ENCODE measurements at regions not wholly inside any gene's neighbourhood (a gene's known extent, or its start where the extent isn't known, plus 50 kb on each side); places are given as distances from the start of the nearest gene placed in this dataset.

DNA sequence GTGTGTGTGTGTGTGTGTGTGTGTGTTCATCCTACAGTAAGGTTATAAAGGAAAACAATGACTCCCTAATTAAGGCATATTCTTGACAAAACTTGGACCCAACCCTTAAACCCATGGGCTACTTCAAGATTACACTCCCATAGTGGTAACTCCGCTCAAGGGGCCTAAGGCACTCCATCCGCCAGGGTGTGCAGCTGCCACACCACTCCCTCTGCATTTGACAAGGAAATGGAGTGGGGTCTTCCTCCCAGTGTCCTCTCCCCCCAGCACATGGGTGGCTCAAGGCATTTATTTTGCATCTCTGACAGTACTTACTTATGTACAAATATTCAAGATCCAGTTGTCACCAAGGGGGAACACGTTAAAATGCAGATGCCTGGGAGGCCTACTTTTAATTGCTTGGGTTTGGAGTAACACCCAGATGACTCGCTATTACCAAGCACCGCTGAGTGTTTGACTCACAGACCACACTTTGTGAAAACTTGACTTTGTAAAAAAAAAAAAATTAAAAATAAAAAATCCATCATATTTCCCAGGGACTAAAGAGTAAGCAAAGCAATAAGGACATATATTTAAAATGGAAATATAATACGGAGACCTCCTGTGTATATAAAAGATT, 53.0 kb upstream of the AGR3 start:
- TF ChIP-seq, protein P1, sequence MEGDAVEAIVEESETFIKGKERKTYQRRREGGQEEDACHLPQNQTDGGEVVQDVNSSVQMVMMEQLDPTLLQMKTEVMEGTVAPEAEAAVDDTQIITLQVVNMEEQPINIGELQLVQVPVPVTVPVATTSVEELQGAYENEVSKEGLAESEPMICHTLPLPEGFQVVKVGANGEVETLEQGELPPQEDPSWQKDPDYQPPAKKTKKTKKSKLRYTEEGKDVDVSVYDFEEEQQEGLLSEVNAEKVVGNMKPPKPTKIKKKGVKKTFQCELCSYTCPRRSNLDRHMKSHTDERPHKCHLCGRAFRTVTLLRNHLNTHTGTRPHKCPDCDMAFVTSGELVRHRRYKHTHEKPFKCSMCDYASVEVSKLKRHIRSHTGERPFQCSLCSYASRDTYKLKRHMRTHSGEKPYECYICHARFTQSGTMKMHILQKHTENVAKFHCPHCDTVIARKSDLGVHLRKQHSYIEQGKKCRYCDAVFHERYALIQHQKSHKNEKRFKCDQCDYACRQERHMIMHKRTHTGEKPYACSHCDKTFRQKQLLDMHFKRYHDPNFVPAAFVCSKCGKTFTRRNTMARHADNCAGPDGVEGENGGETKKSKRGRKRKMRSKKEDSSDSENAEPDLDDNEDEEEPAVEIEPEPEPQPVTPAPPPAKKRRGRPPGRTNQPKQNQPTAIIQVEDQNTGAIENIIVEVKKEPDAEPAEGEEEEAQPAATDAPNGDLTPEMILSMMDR (IDR thresholded peaks at IDR 0.05 in 8 of 11, conservative IDR thresholded peaks at IDR 0.05 in 3 of 11), result no peak
- TF ChIP-seq POLR2AphosphoS5 (IDR thresholded peaks at IDR 0.05) (no peak), POLR2A (IDR thresholded peaks at IDR 0.05) (no peak)

Measured in spleen (tissue), 7 donors.